ENCODE measurements at regions not wholly inside any gene's neighbourhood (a gene's known extent, or its start where the extent isn't known, plus 50 kb on each side); places are given as distances from the start of the nearest gene placed in this dataset.

GRCh38 chr5:59955241-59955640 is 61.7 kb upstream of the PDE4D start:
- no peak for DNase-seq
- TF ChIP-seq CTCF (IDR thresholded peaks at IDR 0.05; ENCODE audit: partially characterized antibody, unreplicated experiment), result no peak

GRCh38 chr5:59943452-59944113 is 50.1 kb upstream of the PDE4D start:
- H3K27me3 Mint-ChIP-seq (ENCODE audit: unreplicated experiment), result peaks cover 4% of the 10 kb centered on the region
- TF ChIP-seq CTCF (IDR thresholded peaks at IDR 0.05; ENCODE audit: partially characterized antibody, unreplicated experiment), result no peak
- no peak overlapping the region for H3K27ac Mint-ChIP-seq (ENCODE audit: unreplicated experiment)
- no peak overlapping the region for H3K4me3 Mint-ChIP-seq (ENCODE audit: unreplicated experiment)
- no peaks in the 10 kb centered on the region for H3K9me3 Mint-ChIP-seq (ENCODE audit: unreplicated experiment)
- peaks cover 9% of the 10 kb centered on the region for H3K4me1 Mint-ChIP-seq (ENCODE audit: low read depth, unreplicated experiment)
- no peaks in the 10 kb centered on the region for H3K36me3 Mint-ChIP-seq (ENCODE audit: unreplicated experiment)
- DNase-seq, result no peak

More at GRCh38 chr5:59955241-59955640, 61.7 kb upstream of the PDE4D start:
- Mint-ChIP-seq H3K4me1 (ENCODE audit: low read depth, unreplicated experiment) (no peaks in the 10 kb centered on the region), H3K36me3 (ENCODE audit: unreplicated experiment) (no peaks in the 10 kb centered on the region), H3K9me3 (ENCODE audit: unreplicated experiment) (peaks cover 1% of the 10 kb centered on the region), H3K27me3 (ENCODE audit: unreplicated experiment) (no peaks in the 10 kb centered on the region), H3K27ac (ENCODE audit: unreplicated experiment) (no peak overlapping the region), H3K4me3 (ENCODE audit: unreplicated experiment) (no peak overlapping the region)

Measured in glutamatergic neuron (in vitro differentiated cells).